ENCODE measurements at regions not wholly inside any gene's neighbourhood (a gene's known extent, or its start where the extent isn't known, plus 50 kb on each side); places are given as distances from the start of the nearest gene placed in this dataset.
"Not testable (repeated sequence)": the region's sequence is repeated elsewhere in the genome, so short reads cannot be mapped to it uniquely, and the experiment has no call there.

GRCh38 chr2:224217233-224217961, 178.3 kb upstream of the SERPINE2 start:
- Mint-ChIP-seq H3K27ac (no peak overlapping the region), H3K36me3 (ENCODE audit: insufficient read depth) (no peaks in the 10 kb centered on the region), H3K27me3 (no peaks in the 10 kb centered on the region), H3K4me3 (ENCODE audit: low read depth) (no peak overlapping the region), H3K9me3 (ENCODE audit: low read depth) (no peaks in the 10 kb centered on the region), H3K4me1 (ENCODE audit: low read depth) (peaks cover 1% of the 10 kb centered on the region)
- TF ChIP-seq CTCF (IDR thresholded peaks at IDR 0.05; ENCODE audit: unreplicated experiment): no peak
- DNase-seq (ENCODE audit: low spot score, unreplicated experiment): no peak

- H3K4me1 Mint-ChIP-seq (ENCODE audit: low read depth): not testable (repeated sequence)
Observed at GRCh38 chr2:224215611-224216010, 176.5 kb upstream of the SERPINE2 start.

GRCh38 chr2:224213396-224213795, 174.3 kb upstream of the SERPINE2 start:
- Mint-ChIP-seq H3K4me3 (ENCODE audit: low read depth) (no peak overlapping the region), H3K4me1 (ENCODE audit: low read depth) (no peaks in the 10 kb centered on the region), H3K27ac (no peak overlapping the region), H3K9me3 (ENCODE audit: low read depth) (no peaks in the 10 kb centered on the region), H3K27me3 (no peaks in the 10 kb centered on the region), H3K36me3 (ENCODE audit: insufficient read depth) (no peaks in the 10 kb centered on the region)
- DNase-seq (ENCODE audit: low spot score, unreplicated experiment): no peak
- no peak for TF ChIP-seq CTCF (IDR thresholded peaks at IDR 0.05; ENCODE audit: unreplicated experiment)

More at GRCh38 chr2:224215611-224216010, 176.5 kb upstream of the SERPINE2 start:
- not testable (repeated sequence) for H3K27me3 Mint-ChIP-seq; H3K36me3 Mint-ChIP-seq (ENCODE audit: insufficient read depth); H3K4me3 Mint-ChIP-seq (ENCODE audit: low read depth); DNase-seq (ENCODE audit: low spot score, unreplicated experiment); H3K9me3 Mint-ChIP-seq (ENCODE audit: low read depth); H3K27ac Mint-ChIP-seq

- no peak for DNase-seq (ENCODE audit: low spot score, unreplicated experiment)
- H3K27me3 Mint-ChIP-seq: no peaks in the 10 kb centered on the region
- no peaks in the 10 kb centered on the region for H3K9me3 Mint-ChIP-seq (ENCODE audit: low read depth)
- H3K4me1 Mint-ChIP-seq (ENCODE audit: low read depth): no peaks in the 10 kb centered on the region
- no peak overlapping the region for H3K4me3 Mint-ChIP-seq (ENCODE audit: low read depth)
- no peak for TF ChIP-seq CTCF (IDR thresholded peaks at IDR 0.05; ENCODE audit: unreplicated experiment)
- H3K36me3 Mint-ChIP-seq (ENCODE audit: insufficient read depth): no peaks in the 10 kb centered on the region
- H3K27ac Mint-ChIP-seq: no peak overlapping the region
Observed at GRCh38 chr2:224211791-224212190, 172.7 kb upstream of the SERPINE2 start.

GRCh38 chr2:224211181-224211480, 172.0 kb upstream of the SERPINE2 start:
- DNase-seq (ENCODE audit: low spot score, unreplicated experiment): no peak
- no peak overlapping the region for H3K4me3 Mint-ChIP-seq (ENCODE audit: low read depth)
- no peak overlapping the region for H3K27ac Mint-ChIP-seq
- H3K27me3 Mint-ChIP-seq: no peaks in the 10 kb centered on the region
- no peaks in the 10 kb centered on the region for H3K9me3 Mint-ChIP-seq (ENCODE audit: low read depth)
- TF ChIP-seq CTCF (IDR thresholded peaks at IDR 0.05; ENCODE audit: unreplicated experiment): no peak
- H3K36me3 Mint-ChIP-seq (ENCODE audit: insufficient read depth): no peaks in the 10 kb centered on the region
- no peaks in the 10 kb centered on the region for H3K4me1 Mint-ChIP-seq (ENCODE audit: low read depth)

Measured in progenitor cell of endocrine pancreas (in vitro differentiated cells).